DOHH2 (cell line): ENCODE measurements at regions not wholly inside any gene's neighbourhood (a gene's known extent, or its start where the extent isn't known, plus 50 kb on each side); places are given as distances from the start of the nearest gene placed in this dataset.

Experiments
- H3F3A ChIP-seq: fragments of 200-600 bp; sonication (generic), shearing (Covaris generic); 2 replicates; pipeline ENCODE4 v1.6.0; 2016; ENCODE audit warnings: antibody characterized with exemption, mild to moderate bottlenecking; ENCODE audit not compliant: control insufficient read depth, insufficient read depth
- H3K27ac ChIP-seq: fragments of 200-600 bp; sonication (generic); 2 replicates; pipeline ENCODE4 v1.5.1; 2014; ENCODE audit warnings: low read depth, mild to moderate bottlenecking, low read length, moderate library complexity
- H3K27me3 ChIP-seq: fragments of 200-600 bp; sonication (generic); 2 replicates; pipeline ENCODE4 v1.6.1; 2014; ENCODE audit warnings: mild to moderate bottlenecking, low read length, mixed read lengths; ENCODE audit not compliant: control insufficient read depth
- H3K36me3 ChIP-seq: fragments of 200-600 bp; sonication (generic); 2 replicates; pipeline ENCODE4 v1.6.1; 2014; ENCODE audit warnings: mild to moderate bottlenecking, low read length, moderate library complexity, mixed read lengths; ENCODE audit not compliant: control insufficient read depth
- H3K4me1 ChIP-seq: fragments of 200-600 bp; sonication (generic); 2 replicates; pipeline ENCODE4 v1.6.1; 2014; ENCODE audit warnings: mild to moderate bottlenecking, low read length, mixed read lengths; ENCODE audit not compliant: control insufficient read depth
- H3K4me2 ChIP-seq: fragments of 200-600 bp; sonication (generic); 2 replicates; pipeline ENCODE4 v1.6.0; 2014; ENCODE audit warnings: mild to moderate bottlenecking, low read length, moderate library complexity
- H3K4me3 ChIP-seq: fragments of 200-600 bp; sonication (generic); 2 replicates; pipeline ENCODE4 v1.5.1; 2014; ENCODE audit warnings: mild to moderate bottlenecking, low read length, mixed read lengths
- H3K79me2 ChIP-seq: fragments of 200-600 bp; sonication (generic); 2 replicates; pipeline ENCODE4 v1.6.1; 2014; ENCODE audit warnings: mild to moderate bottlenecking, low read length, mixed read lengths; ENCODE audit not compliant: control insufficient read depth
- H3K9me2 ChIP-seq: fragments of 200-600 bp; sonication (generic); replicated peaks from 2 replicates; pipeline ENCODE4 v1.6.1; 2014; ENCODE audit warnings: mild to moderate bottlenecking, low read length, mixed read lengths; ENCODE audit not compliant: control insufficient read depth
- H3K9me3 ChIP-seq: fragments of 200-600 bp; sonication (generic); 2 replicates; pipeline ENCODE4 v1.6.1; 2014; ENCODE audit warnings: antibody characterized with exemption, low read length, mixed read lengths; ENCODE audit not compliant: control insufficient read depth, insufficient read depth
- H4K20me1 ChIP-seq: fragments of 200-600 bp; sonication (generic); 2 replicates; pipeline ENCODE4 v1.6.0; 2014; ENCODE audit warnings: low read depth, mild to moderate bottlenecking, antibody characterized with exemption, low read length, moderate library complexity; ENCODE audit not compliant: control insufficient read depth, insufficient read depth
- EZH2phosphoT487 ChIP-seq: fragments of 200-600 bp; sonication (generic); IDR thresholded peaks from 2 replicates; pipeline ENCODE4 v1.6.1; 2017; ENCODE audit warnings: borderline replicate concordance, mild to moderate bottlenecking, antibody characterized with exemption, low read length, moderate library complexity, mixed read lengths
- TF ChIP-seq, protein P1 (sequence below): fragments of 200-600 bp; sonication (generic); IDR thresholded peaks from one replicate; pipeline ENCODE4 v1.5.1; 2014; ENCODE audit warnings: antibody characterized with exemption, mild to moderate bottlenecking, low read depth, low read length; ENCODE audit not compliant: poor library complexity, severe bottlenecking

DNA sequence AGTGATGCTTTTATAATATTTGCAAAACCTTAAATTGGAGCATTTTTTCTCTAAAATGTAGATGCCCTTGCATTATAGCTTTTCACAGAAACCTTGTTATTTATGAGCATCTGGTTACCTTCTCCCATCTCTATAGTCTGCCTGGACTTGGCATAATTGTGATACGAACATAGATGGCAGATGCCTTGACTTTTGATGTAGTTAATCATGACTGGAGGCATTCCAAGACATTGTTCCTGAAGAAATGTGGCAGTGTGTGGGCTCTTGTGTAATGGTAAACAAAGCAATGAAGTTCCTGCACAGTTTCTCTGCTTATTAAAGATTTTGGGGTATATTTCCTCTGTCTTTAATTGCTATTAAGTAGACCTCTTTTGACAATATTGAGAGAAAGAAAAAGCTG, 500.1 kb downstream of the PCDH19 start:
- no peaks in the 10 kb centered on the region for H3F3A ChIP-seq
- no peak for TF ChIP-seq EZH2phosphoT487
- TF ChIP-seq, protein P1, sequence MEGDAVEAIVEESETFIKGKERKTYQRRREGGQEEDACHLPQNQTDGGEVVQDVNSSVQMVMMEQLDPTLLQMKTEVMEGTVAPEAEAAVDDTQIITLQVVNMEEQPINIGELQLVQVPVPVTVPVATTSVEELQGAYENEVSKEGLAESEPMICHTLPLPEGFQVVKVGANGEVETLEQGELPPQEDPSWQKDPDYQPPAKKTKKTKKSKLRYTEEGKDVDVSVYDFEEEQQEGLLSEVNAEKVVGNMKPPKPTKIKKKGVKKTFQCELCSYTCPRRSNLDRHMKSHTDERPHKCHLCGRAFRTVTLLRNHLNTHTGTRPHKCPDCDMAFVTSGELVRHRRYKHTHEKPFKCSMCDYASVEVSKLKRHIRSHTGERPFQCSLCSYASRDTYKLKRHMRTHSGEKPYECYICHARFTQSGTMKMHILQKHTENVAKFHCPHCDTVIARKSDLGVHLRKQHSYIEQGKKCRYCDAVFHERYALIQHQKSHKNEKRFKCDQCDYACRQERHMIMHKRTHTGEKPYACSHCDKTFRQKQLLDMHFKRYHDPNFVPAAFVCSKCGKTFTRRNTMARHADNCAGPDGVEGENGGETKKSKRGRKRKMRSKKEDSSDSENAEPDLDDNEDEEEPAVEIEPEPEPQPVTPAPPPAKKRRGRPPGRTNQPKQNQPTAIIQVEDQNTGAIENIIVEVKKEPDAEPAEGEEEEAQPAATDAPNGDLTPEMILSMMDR: no peak
- H3K9me3 ChIP-seq: no peaks in the 10 kb centered on the region
- H3K27me3 ChIP-seq: no peaks in the 10 kb centered on the region
- no peak overlapping the region for H3K4me3 ChIP-seq
- H4K20me1 ChIP-seq: no peaks in the 10 kb centered on the region
- no peaks in the 10 kb centered on the region for H3K4me1 ChIP-seq
- H3K27ac ChIP-seq: no peak overlapping the region
- H3K4me2 ChIP-seq: no peak overlapping the region
- H3K36me3 ChIP-seq: no peaks in the 10 kb centered on the region
- no peaks in the 10 kb centered on the region for H3K9me2 ChIP-seq
- no peaks in the 10 kb centered on the region for H3K79me2 ChIP-seq

DNA sequence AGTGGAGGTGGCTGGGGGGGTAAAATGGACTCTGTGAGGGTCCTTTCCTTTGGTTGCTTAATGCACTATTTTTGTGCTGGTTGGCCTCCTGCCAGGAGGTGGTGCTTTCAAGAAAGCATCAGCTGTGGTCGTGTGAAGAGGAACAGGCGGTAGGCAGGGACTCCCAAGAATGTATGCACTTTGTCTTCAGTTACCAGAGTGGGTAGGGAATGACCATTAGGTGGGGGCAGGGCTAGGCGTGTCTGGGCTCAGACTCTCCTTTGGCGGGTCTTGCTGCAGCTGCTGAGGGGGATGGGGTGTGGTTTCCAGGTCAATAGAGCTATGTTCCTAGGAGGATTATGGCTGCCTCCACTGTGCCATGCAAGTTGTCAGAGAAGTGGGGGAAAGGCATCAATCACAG, 509.0 kb downstream of the PCDH19 start:
- Histone ChIP-seq H3K4me1 (no peaks in the 10 kb centered on the region), H3K4me3 (no peak overlapping the region), H4K20me1 (no peaks in the 10 kb centered on the region), H3K79me2 (no peaks in the 10 kb centered on the region), H3K9me3 (no peaks in the 10 kb centered on the region), H3K4me2 (no peak overlapping the region), H3F3A (no peaks in the 10 kb centered on the region), H3K27ac (no peak overlapping the region), H3K27me3 (no peaks in the 10 kb centered on the region), H3K36me3 (no peaks in the 10 kb centered on the region), H3K9me2 (no peaks in the 10 kb centered on the region)
- TF ChIP-seq, protein P1: no peak

DNA sequence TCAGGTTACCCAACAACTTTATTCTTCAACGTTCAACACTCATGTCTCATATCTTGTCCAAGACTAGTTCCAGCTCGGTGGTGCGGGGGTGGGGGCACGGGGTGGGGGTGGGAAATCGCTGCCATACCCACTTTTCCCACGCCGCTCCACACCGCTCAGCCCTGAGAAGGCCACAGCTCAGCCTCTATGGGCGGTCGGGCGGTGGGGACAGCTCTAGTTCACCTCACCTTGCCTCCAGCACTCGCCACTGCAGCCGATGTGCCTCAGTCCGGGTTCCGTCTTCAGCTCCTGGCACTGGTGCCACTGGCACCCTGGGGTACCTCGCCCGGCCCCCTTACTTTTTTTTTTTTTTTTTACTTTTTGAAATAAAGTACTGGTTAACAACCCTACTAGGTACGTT, 522.2 kb downstream of the PCDH19 start:
- Histone ChIP-seq H3F3A (no peaks in the 10 kb centered on the region), H3K27ac (no peak overlapping the region), H4K20me1 (no peaks in the 10 kb centered on the region), H3K4me1 (no peaks in the 10 kb centered on the region), H3K4me3 (no peak overlapping the region), H3K27me3 (no peaks in the 10 kb centered on the region), H3K9me2 (no peaks in the 10 kb centered on the region), H3K9me3 (no peaks in the 10 kb centered on the region), H3K36me3 (no peaks in the 10 kb centered on the region), H3K4me2 (no peak overlapping the region), H3K79me2 (no peaks in the 10 kb centered on the region)
- TF ChIP-seq EZH2phosphoT487: no peak
- TF ChIP-seq, protein P1: no peak

DNA sequence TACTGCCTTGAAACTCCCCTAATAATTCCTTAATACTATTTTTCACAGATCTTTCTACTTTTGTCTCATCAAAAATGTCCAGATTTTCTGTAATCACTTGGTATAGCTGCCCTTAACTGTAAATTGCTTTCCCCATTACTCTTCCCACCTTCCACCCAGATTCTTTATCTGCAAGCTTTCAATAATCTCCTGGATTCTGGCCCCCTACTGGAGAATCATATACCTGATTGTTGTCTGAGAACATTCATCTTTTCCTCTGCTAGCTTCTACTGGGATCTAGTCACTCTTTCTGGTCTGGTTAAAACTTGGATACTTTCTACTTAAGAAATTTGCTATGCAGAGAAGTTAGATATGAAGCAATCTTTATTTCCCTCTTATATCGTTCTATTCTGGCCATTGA, 552.6 kb downstream of the PCDH19 start:
- Histone ChIP-seq H3F3A (no peaks in the 10 kb centered on the region), H3K27me3 (no peaks in the 10 kb centered on the region), H4K20me1 (no peaks in the 10 kb centered on the region), H3K4me2 (no peak overlapping the region), H3K4me1 (no peaks in the 10 kb centered on the region), H3K4me3 (no peak overlapping the region), H3K79me2 (no peaks in the 10 kb centered on the region), H3K27ac (no peak overlapping the region), H3K9me2 (no peaks in the 10 kb centered on the region), H3K36me3 (no peaks in the 10 kb centered on the region), H3K9me3 (no peaks in the 10 kb centered on the region)
- TF ChIP-seq EZH2phosphoT487: no peak
- TF ChIP-seq, protein P1: no peak
